CD8-positive, alpha-beta memory T cell (primary cell): ENCODE measurements at regions not wholly inside any gene's neighbourhood (a gene's known extent, or its start where the extent isn't known, plus 50 kb on each side); places are given as distances from the start of the nearest gene placed in this dataset.
A peak's percentile ranks its signal among the peaks of the same experiment; 100 is the strongest.
"Not testable (repeated sequence)": the region's sequence is repeated elsewhere in the genome, so short reads cannot be mapped to it uniquely, and the experiment has no call there.

ENCODE experiments used
- CTCF ChIA-PET: fragments of 350-600 bp; sonication (Branson Sonifier 250); formaldehyde crosslinking; loops from one replicate; lab custom pipeline; 2021; ENCODE audit warnings: antibody characterized with exemption; lab: Charles Lee
- POLR2A ChIA-PET: fragments of 350-600 bp; sonication (Branson Sonifier 250); formaldehyde crosslinking; loops from one replicate; lab custom pipeline; 2021; ENCODE audit warnings: antibody characterized with exemption; lab: Charles Lee
- DNase-seq, 5 donors: peaks; one replicate each; pipeline versions ENCODE4 v3.0.0 to v3.0.0-alpha.2; 2020 to 2022; ENCODE audit warnings: mixed read lengths in 1 of 5
- H3K27ac ChIP-seq: one replicate; pipeline ENCODE4 v1.7.0; 2013; ENCODE audit warnings: low read depth, mild to moderate bottlenecking, low read length, moderate library complexity
- H3K27me3 ChIP-seq: 2 replicates; pipeline ENCODE4 v1.7.0; 2013; ENCODE audit warnings: low read length, mild to moderate bottlenecking; ENCODE audit not compliant: insufficient read depth, poor library complexity, severe bottlenecking
- H3K36me3 ChIP-seq: 2 replicates; pipeline ENCODE4 v1.7.0; 2013; ENCODE audit warnings: mild to moderate bottlenecking, low read length, moderate library complexity; ENCODE audit not compliant: insufficient read depth
- H3K4me1 ChIP-seq: 2 replicates; pipeline ENCODE4 v1.7.0; 2013; ENCODE audit warnings: mild to moderate bottlenecking, low read length, moderate library complexity; ENCODE audit not compliant: insufficient read depth
- H3K4me3 ChIP-seq: 2 replicates; pipeline ENCODE4 v1.7.0; 2013; ENCODE audit warnings: mild to moderate bottlenecking, low read length
- H3K9me3 ChIP-seq: 2 replicates; pipeline ENCODE4 v1.7.0; 2013; ENCODE audit warnings: mild to moderate bottlenecking, low read length
- H3K27ac Mint-ChIP-seq, 8 donors: one replicate each; pipeline ENCODE4 v1.8.0; 2020 to 2021; ENCODE audit warnings: mixed read lengths in 8 of 8, mild to moderate bottlenecking in 6 of 8, inconsistent platforms in 3 of 8, moderate library complexity in 3 of 8
- H3K27me3 Mint-ChIP-seq, 2 donors: one replicate each; pipeline ENCODE4 v1.8.0; 2020 to 2021; ENCODE audit warnings: mixed read lengths in 2 of 2, mild to moderate bottlenecking in 1 of 2, moderate library complexity in 1 of 2
- H3K36me3 Mint-ChIP-seq, 3 donors: one replicate each; pipeline ENCODE4 v1.8.0; 2020 to 2021; ENCODE audit warnings: mixed read lengths in 3 of 3, inconsistent platforms in 1 of 3, mild to moderate bottlenecking in 1 of 3
- H3K4me1 Mint-ChIP-seq, 3 donors: one replicate each; pipeline ENCODE4 v1.8.0; 2020 to 2021; ENCODE audit warnings: mixed read lengths in 3 of 3, inconsistent platforms in 1 of 3, mild to moderate bottlenecking in 1 of 3
- H3K4me3 Mint-ChIP-seq, 7 donors: one replicate each; pipeline ENCODE4 v1.8.0; 2020 to 2021; ENCODE audit warnings: mixed read lengths in 7 of 7, mild to moderate bottlenecking in 6 of 7, moderate library complexity in 4 of 7, inconsistent platforms in 2 of 7
- H3K9me3 Mint-ChIP-seq, 5 donors: one replicate each; pipeline ENCODE4 v1.8.0; 2020 to 2022; ENCODE audit warnings: mixed read lengths in 5 of 5, mild to moderate bottlenecking in 3 of 5, moderate library complexity in 2 of 5, inconsistent platforms in 1 of 5

DNA sequence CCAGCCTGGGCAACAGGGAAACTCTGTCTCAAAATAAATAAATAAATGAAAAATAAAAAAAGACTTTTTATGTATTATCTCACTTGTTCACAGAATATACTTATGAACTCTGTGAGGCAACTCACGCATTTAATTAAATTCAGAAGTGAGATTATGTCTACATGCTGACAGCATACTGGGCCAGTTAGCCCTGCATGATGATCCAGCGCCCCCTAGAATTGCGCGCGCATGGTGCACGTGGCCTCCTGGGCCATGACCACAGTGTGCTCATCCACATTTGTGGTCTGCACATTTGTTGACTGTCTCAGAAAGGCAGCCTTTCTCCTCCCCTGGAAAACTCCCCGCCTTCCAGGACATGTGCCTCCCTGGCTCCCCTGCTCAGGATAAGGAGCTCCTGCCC lies 64.8 kb upstream of the METTL9 start:
- peak overlapping the region in 2 of 8 donors; percentile 41 to 43 for H3K27ac Mint-ChIP-seq
- H3K27me3 Mint-ChIP-seq, H3K9me3 ChIP-seq, H3K9me3 Mint-ChIP-seq, H3K4me1 Mint-ChIP-seq, H3K27ac ChIP-seq, H3K36me3 ChIP-seq, CTCF ChIA-PET, H3K4me3 ChIP-seq, H3K4me1 ChIP-seq, H3K36me3 Mint-ChIP-seq, H3K27me3 ChIP-seq, POLR2A ChIA-PET, H3K4me3 Mint-ChIP-seq, DNase-seq: not testable (repeated sequence)

DNA sequence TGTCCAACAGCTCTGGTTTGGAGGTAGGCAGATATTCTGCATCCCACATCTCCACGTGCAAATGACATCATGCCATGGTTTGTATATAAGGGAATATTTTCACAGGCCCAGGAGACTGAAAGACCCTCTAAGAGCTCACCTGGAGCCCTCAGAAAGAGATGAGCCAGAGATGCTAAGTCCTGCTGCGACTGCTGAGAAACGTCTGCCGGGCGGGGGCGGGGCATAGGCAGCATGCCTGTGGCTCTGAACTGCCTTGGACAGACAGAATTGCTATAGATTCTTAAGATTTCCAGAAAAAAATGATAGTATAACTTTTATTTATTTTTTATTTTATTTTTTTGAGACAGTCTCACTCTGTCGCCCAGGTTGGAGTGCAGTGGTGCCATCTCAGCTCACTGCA lies 64.2 kb upstream of the METTL9 start:
- H3K9me3 ChIP-seq, H3K27me3 ChIP-seq, H3K27ac ChIP-seq, POLR2A ChIA-PET, H3K9me3 Mint-ChIP-seq, H3K4me3 Mint-ChIP-seq, H3K36me3 ChIP-seq, H3K36me3 Mint-ChIP-seq, H3K4me3 ChIP-seq, H3K27ac Mint-ChIP-seq, DNase-seq, H3K27me3 Mint-ChIP-seq, CTCF ChIA-PET, H3K4me1 ChIP-seq: not testable (repeated sequence)
- H3K4me1 Mint-ChIP-seq, result peaks cover 0 to 10% (median 1%) of the 10 kb centered on the region in 3 donors

DNA sequence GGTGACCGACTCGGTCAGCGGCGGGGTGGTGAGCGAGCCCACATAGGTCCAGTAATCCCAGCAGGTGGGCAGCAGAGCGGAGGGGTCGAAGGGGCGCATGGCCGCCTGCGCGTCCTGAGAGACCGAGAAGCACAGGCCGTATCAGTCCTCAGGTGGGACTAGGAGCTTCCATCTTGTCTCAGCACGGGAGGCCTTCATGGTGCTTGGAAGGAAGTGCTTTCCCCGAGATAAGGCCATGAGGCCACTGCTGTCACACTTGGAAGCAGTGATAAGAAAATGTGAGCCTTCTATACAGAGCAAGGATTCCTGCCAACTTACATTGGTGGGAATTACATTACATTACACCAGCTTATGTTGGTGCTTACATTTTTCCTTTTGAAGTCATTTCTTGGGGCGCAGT lies 62.6 kb upstream of the METTL9 start:
- H3K9me3 Mint-ChIP-seq, H3K27ac Mint-ChIP-seq, CTCF ChIA-PET: not testable (repeated sequence)

DNA sequence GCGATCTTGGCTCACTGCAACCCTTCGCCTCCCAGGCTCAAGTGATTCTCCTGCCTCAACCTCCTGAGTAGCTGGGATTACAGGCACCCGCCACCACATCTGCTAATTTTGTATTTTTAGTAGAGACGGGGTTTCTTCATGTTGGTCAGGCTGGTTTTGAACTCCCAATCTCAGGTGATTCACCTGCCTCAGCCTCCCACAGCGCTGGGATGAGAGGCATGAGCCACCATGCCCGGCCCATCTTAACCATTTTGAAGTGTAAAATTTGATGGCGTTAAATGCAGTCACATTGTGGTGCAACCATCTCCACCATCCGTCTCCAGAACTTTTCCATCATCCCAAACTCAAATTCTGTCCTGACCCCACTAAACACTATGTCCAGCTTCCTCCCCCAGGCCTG lies 61.8 kb upstream of the METTL9 start:
- H3K9me3 Mint-ChIP-seq, H3K27ac ChIP-seq, H3K9me3 ChIP-seq, H3K4me3 ChIP-seq, DNase-seq, H3K27me3 ChIP-seq, CTCF ChIA-PET, H3K36me3 Mint-ChIP-seq, H3K27ac Mint-ChIP-seq, H3K36me3 ChIP-seq, H3K4me3 Mint-ChIP-seq, H3K4me1 ChIP-seq, H3K27me3 Mint-ChIP-seq, POLR2A ChIA-PET: not testable (repeated sequence)
- H3K4me1 Mint-ChIP-seq, result peaks cover 9 to 28% (median 13%) of the 10 kb centered on the region in 3 donors

More for the DNA sequence above, 62.6 kb upstream of the METTL9 start:
- POLR2A ChIA-PET, DNase-seq, H3K27me3 ChIP-seq, H3K27ac ChIP-seq, H3K36me3 Mint-ChIP-seq, H3K9me3 ChIP-seq, H3K4me1 ChIP-seq, H3K36me3 ChIP-seq, H3K4me3 Mint-ChIP-seq, H3K27me3 Mint-ChIP-seq, H3K4me3 ChIP-seq: not testable (repeated sequence)
- peaks cover 9 to 23% (median 11%) of the 10 kb centered on the region in 3 donors for H3K4me1 Mint-ChIP-seq

DNA sequence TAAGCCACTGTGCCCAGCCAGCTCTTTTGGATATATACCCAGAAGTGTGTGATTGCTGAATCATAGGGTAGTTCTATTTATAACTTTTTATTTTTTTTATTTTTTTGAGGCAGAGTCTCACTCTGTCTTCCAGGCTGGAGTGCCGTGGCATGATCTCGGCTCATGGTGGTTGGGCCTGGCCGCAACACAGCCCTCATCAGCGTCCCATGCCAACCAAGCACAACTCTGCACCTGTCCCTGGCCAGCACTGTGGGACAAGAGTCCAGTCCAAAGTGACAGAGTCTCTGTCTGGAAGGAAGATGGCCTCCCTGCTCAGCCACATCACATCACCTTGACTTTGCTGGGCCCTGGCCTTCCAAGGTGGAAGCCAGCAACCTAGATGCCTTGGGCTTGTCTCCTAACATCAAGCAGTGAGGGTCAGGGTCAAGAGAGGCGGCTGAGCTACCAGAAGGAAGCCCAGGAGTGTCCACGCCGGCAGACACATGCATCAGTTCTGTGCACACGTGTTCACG lies 60.2 kb upstream of the METTL9 start:
- H3K4me3 ChIP-seq, H3K4me1 ChIP-seq, H3K27me3 ChIP-seq, H3K36me3 Mint-ChIP-seq, H3K27ac ChIP-seq, DNase-seq, H3K9me3 ChIP-seq, H3K27me3 Mint-ChIP-seq, H3K36me3 ChIP-seq, POLR2A ChIA-PET, CTCF ChIA-PET, H3K9me3 Mint-ChIP-seq, H3K4me3 Mint-ChIP-seq: not testable (repeated sequence)
- H3K4me1 Mint-ChIP-seq, result peaks cover 9 to 32% (median 13%) of the 10 kb centered on the region in 3 donors
- H3K27ac Mint-ChIP-seq, result peak overlapping the region in 2 of 8 donors; percentile 30 to 56

DNA sequence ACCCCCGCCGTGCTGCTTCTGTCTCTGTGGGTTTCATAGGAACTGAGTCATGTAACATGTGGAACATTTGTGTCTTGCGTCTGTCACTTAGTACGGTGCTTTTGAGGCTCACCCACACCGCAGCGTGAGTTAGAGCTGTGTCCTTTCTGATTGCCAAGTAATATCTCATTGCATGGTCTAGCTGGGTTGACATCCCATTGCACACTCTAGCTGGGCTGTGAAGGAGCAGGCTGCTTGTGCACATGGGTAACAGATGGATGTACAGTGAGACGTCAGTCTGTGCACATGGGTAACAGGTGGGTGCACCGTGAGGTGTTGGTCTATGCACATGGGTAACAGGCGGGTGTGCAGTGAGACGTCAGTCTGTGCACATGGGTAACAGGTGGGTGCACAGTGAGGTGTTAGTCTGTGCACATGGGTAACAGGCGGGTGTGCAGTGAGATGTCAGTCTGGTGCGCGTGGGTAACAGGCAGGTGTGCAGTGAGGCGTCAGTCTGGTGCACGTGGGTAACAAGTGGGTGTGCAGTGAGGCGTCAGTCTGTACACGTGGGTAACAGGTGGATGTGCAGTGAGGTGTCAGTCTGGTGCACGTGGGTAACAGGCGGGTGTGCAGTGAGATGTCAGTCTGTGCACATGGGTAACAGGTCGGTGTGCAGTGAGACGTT lies 58.5 kb upstream of the METTL9 start:
- H3K9me3 Mint-ChIP-seq, POLR2A ChIA-PET, H3K27me3 Mint-ChIP-seq, H3K36me3 ChIP-seq, H3K9me3 ChIP-seq, H3K27ac ChIP-seq, H3K27me3 ChIP-seq, H3K36me3 Mint-ChIP-seq, CTCF ChIA-PET, H3K4me3 ChIP-seq, H3K4me1 ChIP-seq: not testable (repeated sequence)
- DNase-seq, result peak; percentile 38 to 89 (median 54)
- peaks cover 9 to 32% (median 13%) of the 10 kb centered on the region in 3 donors for H3K4me1 Mint-ChIP-seq
- H3K27ac Mint-ChIP-seq, result peak overlapping the region; percentile 85 to 97 (median 94)
- peak overlapping the region; percentile 46 to 82 (median 67) for H3K4me3 Mint-ChIP-seq

DNA sequence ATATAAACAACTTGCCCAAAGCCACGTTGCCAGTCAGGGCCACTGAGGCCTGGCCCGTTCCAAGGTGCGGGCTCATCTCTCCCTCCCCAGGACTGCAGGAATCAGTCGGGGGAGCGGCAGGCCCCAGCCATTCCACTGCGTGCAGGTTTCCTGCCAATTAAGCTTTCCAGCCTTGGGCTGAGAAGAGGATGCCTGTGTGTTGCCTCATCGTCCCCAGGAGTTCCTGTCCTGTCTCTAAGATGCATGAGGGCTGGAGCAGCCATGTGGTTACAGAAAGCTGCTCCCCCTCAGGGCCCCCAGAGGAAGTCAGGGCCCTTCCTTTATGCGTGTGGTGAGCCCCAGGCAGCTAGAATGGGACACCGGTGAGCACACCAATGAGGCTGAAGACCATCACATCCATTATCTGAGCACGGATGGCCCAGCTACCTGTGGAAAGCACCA lies 57.7 kb upstream of the METTL9 start:
- H3K9me3 ChIP-seq, H3K27me3 ChIP-seq, H3K4me1 ChIP-seq, H3K27ac ChIP-seq, H3K4me3 ChIP-seq, H3K36me3 ChIP-seq, H3K9me3 Mint-ChIP-seq, CTCF ChIA-PET, H3K27me3 Mint-ChIP-seq, POLR2A ChIA-PET, H3K36me3 Mint-ChIP-seq: not testable (repeated sequence)
- Mint-ChIP-seq H3K4me1 (peaks cover 9 to 32% (median 13%) of the 10 kb centered on the region in 3 donors), H3K4me3 (peak overlapping the region in 3 of 7 donors; percentile 46 to 67 (median 63)), H3K27ac (peak overlapping the region in 7 of 8 donors; percentile 85 to 97 (median 94))
- peak; percentile 24 to 84 (median 46) for DNase-seq

DNA sequence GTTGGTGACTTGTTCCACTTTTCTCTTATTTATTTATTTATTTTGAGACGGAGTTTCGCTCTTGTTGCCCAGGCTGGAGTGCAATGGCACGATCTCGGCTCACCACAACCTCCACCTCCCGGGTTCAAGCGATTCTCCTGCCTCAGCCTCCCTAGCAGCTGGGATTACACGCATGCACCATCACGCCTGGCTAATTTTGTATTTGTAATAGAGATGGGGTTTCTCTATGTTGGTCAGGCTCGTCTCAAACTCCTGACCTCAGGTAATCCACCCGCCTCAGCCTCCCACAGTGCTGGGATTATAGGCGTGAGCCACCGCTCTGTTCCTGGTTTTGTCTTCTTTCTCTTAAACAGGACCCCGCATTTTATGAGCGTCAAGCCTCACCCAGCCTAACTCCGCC lies 57.3 kb upstream of the METTL9 start:
- Mint-ChIP-seq H3K4me3 (peak overlapping the region in 5 of 7 donors; percentile 39 to 62 (median 50)), H3K27ac (peak overlapping the region; percentile 54 to 97 (median 86))

More for the DNA sequence above, 57.3 kb upstream of the METTL9 start:
- H3K9me3 ChIP-seq, H3K27ac ChIP-seq, CTCF ChIA-PET, H3K4me3 ChIP-seq, H3K27me3 Mint-ChIP-seq, H3K9me3 Mint-ChIP-seq, H3K36me3 Mint-ChIP-seq, H3K27me3 ChIP-seq, POLR2A ChIA-PET, H3K4me1 ChIP-seq, H3K36me3 ChIP-seq: not testable (repeated sequence)
- peak in 1 of 5 donors; percentile 55 for DNase-seq
- peaks cover 9 to 32% (median 13%) of the 10 kb centered on the region in 3 donors for H3K4me1 Mint-ChIP-seq
